Peyer's patch (tissue), 4 donors: ENCODE measurements at regions not wholly inside any gene's neighbourhood (a gene's known extent, or its start where the extent isn't known, plus 50 kb on each side); places are given as distances from the start of the nearest gene placed in this dataset.
"Not testable (repeated sequence)": the region's sequence is repeated elsewhere in the genome, so short reads cannot be mapped to it uniquely, and the experiment has no call there.

ENCODE experiments used
- DNase-seq, 3 donors: peaks; one replicate each; pipeline ENCODE4 v3.0.0-alpha.2; 2017 to 2019
- H3K27ac ChIP-seq, 4 donors: fragments of 200-600 bp; sonication (generic); one replicate each; pipeline ENCODE4 v1.5.1; 2016 to 2019
- H3K27me3 ChIP-seq, 2 donors: fragments of 200-600 bp; sonication (generic); one replicate each; pipeline ENCODE4 v1.5.1; 2019
- H3K36me3 ChIP-seq, 3 donors: fragments of 200-600 bp; sonication (generic); one replicate each; pipeline ENCODE4 v1.5.1; 2016 to 2019
- H3K4me1 ChIP-seq, 4 donors: fragments of 200-600 bp; sonication (generic); one replicate each; pipeline ENCODE4 v1.5.1; 2016 to 2019
- H3K4me3 ChIP-seq, 4 donors: fragments of 200-600 bp; sonication (generic); 1 replicate in 3 of 4; 2 replicates in 1 of 4; pipeline ENCODE4 v1.5.1; 2016 to 2019; ENCODE audit warnings: mild to moderate bottlenecking in 1 of 4
- H3K9me3 ChIP-seq, 4 donors: fragments of 200-600 bp; sonication (generic); one replicate each; pipeline ENCODE4 v1.5.1; 2016 to 2019; ENCODE audit warnings: mild to moderate bottlenecking in 1 of 4
- POLR2A ChIP-seq, 2 donors: fragments of 450-650 bp; IDR thresholded peaks; one replicate each; pipeline ENCODE4 v1.5.1; 2017; ENCODE audit warnings: antibody characterized with exemption in 2 of 2, mild to moderate bottlenecking in 2 of 2, moderate library complexity in 2 of 2
- TF ChIP-seq, protein P1 (sequence below), 6 experiments: fragments of 450-650 bp in 4 of 6; fragments of 200-600 bp in 2 of 6; sonication (generic) in 1 of 6; IDR thresholded peaks; one replicate each; pipeline ENCODE4 v1.5.1; 2017 to 2019; ENCODE audit warnings: antibody characterized with exemption in 6 of 6, mild to moderate bottlenecking in 3 of 6, moderate library complexity in 1 of 6

- TF ChIP-seq, protein P1, sequence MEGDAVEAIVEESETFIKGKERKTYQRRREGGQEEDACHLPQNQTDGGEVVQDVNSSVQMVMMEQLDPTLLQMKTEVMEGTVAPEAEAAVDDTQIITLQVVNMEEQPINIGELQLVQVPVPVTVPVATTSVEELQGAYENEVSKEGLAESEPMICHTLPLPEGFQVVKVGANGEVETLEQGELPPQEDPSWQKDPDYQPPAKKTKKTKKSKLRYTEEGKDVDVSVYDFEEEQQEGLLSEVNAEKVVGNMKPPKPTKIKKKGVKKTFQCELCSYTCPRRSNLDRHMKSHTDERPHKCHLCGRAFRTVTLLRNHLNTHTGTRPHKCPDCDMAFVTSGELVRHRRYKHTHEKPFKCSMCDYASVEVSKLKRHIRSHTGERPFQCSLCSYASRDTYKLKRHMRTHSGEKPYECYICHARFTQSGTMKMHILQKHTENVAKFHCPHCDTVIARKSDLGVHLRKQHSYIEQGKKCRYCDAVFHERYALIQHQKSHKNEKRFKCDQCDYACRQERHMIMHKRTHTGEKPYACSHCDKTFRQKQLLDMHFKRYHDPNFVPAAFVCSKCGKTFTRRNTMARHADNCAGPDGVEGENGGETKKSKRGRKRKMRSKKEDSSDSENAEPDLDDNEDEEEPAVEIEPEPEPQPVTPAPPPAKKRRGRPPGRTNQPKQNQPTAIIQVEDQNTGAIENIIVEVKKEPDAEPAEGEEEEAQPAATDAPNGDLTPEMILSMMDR (IDR thresholded peaks at IDR 0.05): no peak
- no peak for TF ChIP-seq POLR2A (IDR thresholded peaks at IDR 0.05)
- H3K27me3 ChIP-seq: no peaks in the 10 kb centered on the region
- H3K4me1 ChIP-seq: no peaks in the 10 kb centered on the region
- DNase-seq: no peak
- no peaks in the 10 kb centered on the region for H3K36me3 ChIP-seq
- no peak overlapping the region for H3K4me3 ChIP-seq
- no peaks in the 10 kb centered on the region for H3K9me3 ChIP-seq
- H3K27ac ChIP-seq: no peak overlapping the region
Measured at GRCh38 chr1:187755536-187755935, 926.8 kb downstream of the PLA2G4A start.

DNA sequence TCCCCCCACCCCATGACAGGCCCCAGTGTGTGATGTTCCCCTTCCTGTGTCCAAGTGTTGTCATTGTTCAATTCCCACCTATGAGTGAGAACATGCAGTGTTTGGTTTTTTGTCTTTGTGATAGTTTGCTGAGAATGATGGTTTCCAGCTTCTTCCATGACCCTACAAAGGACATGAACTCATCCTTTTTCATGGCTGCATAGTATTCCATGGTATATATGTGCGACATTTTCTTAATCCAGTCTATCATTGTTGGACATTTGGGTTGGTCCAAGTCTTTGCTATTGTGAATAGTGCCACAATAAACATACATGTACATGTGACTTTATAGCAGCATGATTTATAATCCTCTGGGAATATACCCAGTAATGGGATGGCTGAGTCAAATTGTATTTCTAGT lies 927.9 kb downstream of the PLA2G4A start:
- not testable (repeated sequence) for H3K27me3 ChIP-seq, H3K36me3 ChIP-seq, H3K4me1 ChIP-seq, DNase-seq, H3K27ac ChIP-seq, H3K4me3 ChIP-seq, H3K9me3 ChIP-seq

- Histone ChIP-seq H3K36me3 (no peaks in the 10 kb centered on the region), H3K4me1 (no peaks in the 10 kb centered on the region), H3K27ac (no peak overlapping the region), H3K9me3 (no peaks in the 10 kb centered on the region), H3K4me3 (no peak overlapping the region), H3K27me3 (no peaks in the 10 kb centered on the region)
- DNase-seq: no peak
- TF ChIP-seq, protein P1 (IDR thresholded peaks at IDR 0.05): no peak
- no peak for TF ChIP-seq POLR2A (IDR thresholded peaks at IDR 0.05)
Measured at GRCh38 chr1:187759825-187760333, 931.1 kb downstream of the PLA2G4A start.

DNA sequence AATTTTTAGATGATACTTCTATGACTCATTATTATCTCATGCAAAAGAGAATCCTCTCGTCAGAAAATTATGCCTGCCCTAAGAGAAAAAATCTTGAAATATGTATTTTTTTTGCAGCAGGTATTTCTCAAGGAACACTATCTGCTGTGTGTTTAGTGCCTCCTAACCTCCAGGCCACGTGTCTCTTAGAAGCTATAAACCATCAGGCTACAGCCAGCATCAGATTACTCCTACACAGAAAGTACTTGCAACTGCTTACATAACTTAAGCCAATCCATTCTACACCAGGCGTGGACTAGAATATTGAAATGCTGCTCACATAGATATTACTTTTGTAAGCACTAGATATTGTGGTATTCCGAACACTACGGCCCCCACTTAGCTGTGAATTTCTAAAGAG lies 933.4 kb downstream of the PLA2G4A start:
- DNase-seq: no peak
- Histone ChIP-seq H3K36me3 (no peaks in the 10 kb centered on the region), H3K4me3 (no peak overlapping the region), H3K4me1 (no peaks in the 10 kb centered on the region), H3K27ac (no peak overlapping the region), H3K9me3 (no peaks in the 10 kb centered on the region), H3K27me3 (no peaks in the 10 kb centered on the region)
- no peak for TF ChIP-seq POLR2A (IDR thresholded peaks at IDR 0.05)
- TF ChIP-seq, protein P1 (IDR thresholded peaks at IDR 0.05): no peak

GRCh38 chr1:187763465-187763864 lies 934.7 kb downstream of the PLA2G4A start:
- H3K9me3 ChIP-seq: no peaks in the 10 kb centered on the region
- H3K4me3 ChIP-seq: no peak overlapping the region
- H3K36me3 ChIP-seq: no peaks in the 10 kb centered on the region
- no peaks in the 10 kb centered on the region for H3K27me3 ChIP-seq
- DNase-seq: no peak
- TF ChIP-seq POLR2A (IDR thresholded peaks at IDR 0.05): no peak
- no peaks in the 10 kb centered on the region for H3K4me1 ChIP-seq
- H3K27ac ChIP-seq: no peak overlapping the region

- Histone ChIP-seq H3K36me3 (no peaks in the 10 kb centered on the region), H3K4me3 (no peak overlapping the region), H3K9me3 (no peaks in the 10 kb centered on the region), H3K27me3 (no peaks in the 10 kb centered on the region), H3K4me1 (no peaks in the 10 kb centered on the region), H3K27ac (no peak overlapping the region)
- no peak for DNase-seq
- TF ChIP-seq, protein P1 (IDR thresholded peaks at IDR 0.05): no peak
Measured at GRCh38 chr1:187763976-187764375, 935.2 kb downstream of the PLA2G4A start.

DNA sequence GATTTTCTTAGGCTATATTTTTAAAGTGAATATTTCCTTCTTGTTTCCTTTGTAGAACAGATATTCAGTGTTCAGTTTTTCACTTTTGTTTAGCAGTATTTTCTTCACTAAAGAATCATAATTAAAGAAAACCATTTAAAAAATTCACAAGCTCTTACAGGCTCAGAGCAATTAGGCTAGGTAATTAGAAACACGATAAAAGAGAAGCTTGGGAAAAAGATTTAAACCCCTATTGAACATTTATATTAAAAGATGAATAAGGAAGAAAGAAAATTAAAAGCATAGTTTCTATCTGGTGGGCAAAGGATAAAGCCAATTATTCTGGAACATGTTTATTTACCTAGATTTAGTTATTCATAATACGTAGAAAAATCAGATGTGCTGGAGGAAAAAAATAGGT lies 942.6 kb downstream of the PLA2G4A start:
- Histone ChIP-seq H3K27ac (no peak overlapping the region), H3K4me1 (no peaks in the 10 kb centered on the region), H3K4me3 (no peak overlapping the region), H3K27me3 (no peaks in the 10 kb centered on the region), H3K36me3 (no peaks in the 10 kb centered on the region), H3K9me3 (no peaks in the 10 kb centered on the region)
- TF ChIP-seq, protein P1 (IDR thresholded peaks at IDR 0.05): no peak
- TF ChIP-seq POLR2A (IDR thresholded peaks at IDR 0.05): no peak
- DNase-seq: no peak
